Gastroesophageal sphincter (tissue), 4 donors: ENCODE measurements at regions not wholly inside any gene's neighbourhood (a gene's known extent, or its start where the extent isn't known, plus 50 kb on each side); places are given as distances from the start of the nearest gene placed in this dataset.

ENCODE experiments used
- ATAC-seq: fragments of 150-250 bp; one replicate; pipeline ENCODE4 v1.9.1; 2016; ENCODE audit warnings: mild to moderate bottlenecking, moderate library complexity
- H3K27ac ChIP-seq, 4 donors: fragments of 200-600 bp; sonication (generic) in 3 of 4; 1 replicate in 3 of 4; 2 replicates in 1 of 4; pipeline ENCODE4 v1.5.1; 2016 to 2019
- H3K27me3 ChIP-seq: fragments of 200-600 bp; sonication (generic); one replicate; pipeline ENCODE4 v1.5.1; 2019
- H3K36me3 ChIP-seq, 2 donors: fragments of 200-600 bp; sonication (generic); one replicate each; pipeline ENCODE4 v1.5.1; 2019; ENCODE audit warnings: control low read depth in 1 of 2
- H3K4me1 ChIP-seq, 3 donors: fragments of 200-600 bp; sonication (generic); 1 replicate in 2 of 3; 2 replicates in 1 of 3; pipeline ENCODE4 v1.5.1; 2016 to 2019; ENCODE audit warnings: control low read depth in 2 of 3
- H3K4me3 ChIP-seq, 2 donors: fragments of 200-600 bp; sonication (generic); one replicate each; pipeline ENCODE4 v1.5.1; 2019; ENCODE audit warnings: mild to moderate bottlenecking in 1 of 2, moderate library complexity in 1 of 2
- H3K9me3 ChIP-seq, 3 donors: fragments of 200-600 bp; sonication (generic); one replicate each; pipeline ENCODE4 v1.5.1; 2017 to 2019; ENCODE audit warnings: control low read depth in 2 of 3
- CTCF ChIP-seq, 4 experiments: fragments of 200-600 bp in 2 of 4; fragments of 450-650 bp in 2 of 4; sonication (generic) in 1 of 4; IDR thresholded peaks; one replicate each; pipeline ENCODE4 v1.5.1; 2017 to 2019; ENCODE audit warnings: antibody characterized with exemption in 4 of 4, mild to moderate bottlenecking in 2 of 4, moderate library complexity in 2 of 4
- EP300 ChIP-seq: sonication (generic); formaldehyde crosslinking; IDR thresholded peaks from one replicate; pipeline ENCODE4 v1.6.1; 2017; ENCODE audit warnings: antibody characterized with exemption, mild to moderate bottlenecking
- POLR2A ChIP-seq, 2 donors: fragments of 450-650 bp; IDR thresholded peaks; one replicate each; pipeline ENCODE4 v1.6.1; 2017; ENCODE audit warnings: antibody characterized with exemption in 2 of 2, mild to moderate bottlenecking in 2 of 2, moderate library complexity in 1 of 2
- POLR2AphosphoS5 ChIP-seq: sonication (generic); formaldehyde crosslinking; IDR thresholded peaks from one replicate; pipeline ENCODE4 v1.6.1; 2017; ENCODE audit warnings: antibody characterized with exemption
- whole genome bisulfite sequencing, 2 donors: methylation state at CpG; one replicate each; pipeline ENCODE4 v1.1.5; 2018; ENCODE audit warnings: low coverage in 1 of 2; 5-methylcytosine and 5-hydroxymethylcytosine counted together

DNA sequence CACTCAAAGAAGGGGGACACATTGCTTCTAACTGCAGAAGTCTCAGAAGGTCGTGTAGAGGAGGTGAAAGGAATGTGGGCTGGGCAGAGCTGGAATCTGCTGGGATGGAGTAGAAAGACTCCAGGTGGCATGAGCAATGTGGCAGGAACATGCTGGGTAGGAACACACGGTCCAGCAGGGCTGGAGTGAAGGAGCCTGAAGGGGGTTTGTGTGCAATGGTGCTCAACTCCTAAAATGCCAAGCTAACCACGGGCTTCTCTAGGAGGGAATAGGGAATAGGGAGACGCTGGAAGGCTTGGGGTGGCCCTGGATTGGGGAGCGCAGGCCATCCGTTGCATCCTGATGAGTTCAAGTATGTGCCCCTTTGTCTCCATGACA lies 253.8 kb downstream of the FAM43A start:
- Histone ChIP-seq H3K4me1 (peaks cover 0 to 11% (median 10%) of the 10 kb centered on the region in 3 donors), H3K9me3 (no peaks in the 10 kb centered on the region), H3K36me3 (no peaks in the 10 kb centered on the region), H3K4me3 (no peak overlapping the region), H3K27me3 (peaks cover 3% of the 10 kb centered on the region), H3K27ac (no peak overlapping the region)
- ATAC-seq = no peak
- TF ChIP-seq POLR2A (IDR thresholded peaks at IDR 0.05) (no peak), POLR2AphosphoS5 (no peak)
- WGBS, 2 donors = 29 to 75% methylated on average over 1 to 3 of the region's 6 CpGs

- Histone ChIP-seq H3K9me3 (no peaks in the 10 kb centered on the region), H3K4me3 (no peak overlapping the region), H3K27ac (no peak overlapping the region), H3K36me3 (no peaks in the 10 kb centered on the region), H3K4me1 (peaks cover 0 to 11% (median 10%) of the 10 kb centered on the region in 3 donors), H3K27me3 (peaks cover 3% of the 10 kb centered on the region)
- WGBS, 2 donors = 90% methylated on average over 2 of the region's 17 CpGs; no CpG with 5 or more reads in 1 of the 2 donors
- no peak for ATAC-seq
- TF ChIP-seq EP300 (no peak), CTCF (IDR thresholded peaks at IDR 0.05) (no peak), POLR2AphosphoS5 (no peak), POLR2A (IDR thresholded peaks at IDR 0.05) (no peak)
Observed at GRCh38 chr3:194939949-194940770, 254.5 kb downstream of the FAM43A start.

DNA sequence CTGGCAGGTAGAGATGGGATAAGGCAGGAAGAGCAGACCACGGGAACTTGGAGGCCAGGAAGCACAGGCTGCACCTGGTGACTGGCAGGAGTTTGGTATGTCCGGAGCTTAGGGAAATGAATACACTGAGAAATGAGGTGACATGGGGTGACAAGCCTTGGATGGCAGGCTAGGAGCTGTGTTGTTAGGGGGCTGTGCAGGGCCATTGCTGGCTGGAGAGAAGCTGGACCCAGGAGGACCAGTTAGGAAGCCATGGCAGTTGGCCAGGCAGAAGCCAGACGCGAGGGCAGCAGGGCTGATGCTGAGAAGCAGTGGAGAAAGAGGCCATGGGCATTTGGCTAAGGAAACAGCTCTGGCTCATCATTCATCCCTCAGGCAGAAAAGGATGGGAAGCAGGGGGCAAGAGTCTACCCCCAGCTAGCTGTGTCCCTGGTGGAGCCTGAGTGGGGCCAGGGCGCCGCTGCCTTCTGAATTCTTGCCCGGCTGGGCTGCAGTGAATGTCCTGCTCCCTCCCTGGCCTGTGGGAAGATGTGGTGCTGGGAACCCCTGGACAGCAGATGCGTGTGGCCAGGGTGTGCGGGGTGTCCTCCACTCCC lies 255.8 kb downstream of the FAM43A start:
- Histone ChIP-seq H3K27me3 (peaks cover 3% of the 10 kb centered on the region), H3K4me1 (peaks cover 0 to 11% (median 10%) of the 10 kb centered on the region in 3 donors), H3K27ac (no peak overlapping the region), H3K36me3 (no peaks in the 10 kb centered on the region), H3K4me3 (no peak overlapping the region), H3K9me3 (no peaks in the 10 kb centered on the region)
- WGBS, 2 donors = 52 to 75% methylated on average over 4 to 7 of the region's 9 CpGs
- ATAC-seq = no peak
- TF ChIP-seq EP300 = no peak
- no peak for TF ChIP-seq CTCF (IDR thresholded peaks at IDR 0.05)
- TF ChIP-seq POLR2A (IDR thresholded peaks at IDR 0.05) = no peak
- TF ChIP-seq POLR2AphosphoS5 = no peak

- H3K4me3 ChIP-seq = no peak overlapping the region
- TF ChIP-seq POLR2A (IDR thresholded peaks at IDR 0.05) = no peak
- no peak for TF ChIP-seq EP300
- TF ChIP-seq CTCF (IDR thresholded peaks at IDR 0.05) = no peak
- TF ChIP-seq POLR2AphosphoS5 = no peak
- 64 to 92% methylated on average over 2 to 4 of the region's 9 CpGs for WGBS, 2 donors
- H3K4me1 ChIP-seq = peaks cover 0 to 11% (median 10%) of the 10 kb centered on the region in 3 donors
- no peak for ATAC-seq
- H3K27ac ChIP-seq = no peak overlapping the region
- H3K9me3 ChIP-seq = no peaks in the 10 kb centered on the region
- H3K36me3 ChIP-seq = no peaks in the 10 kb centered on the region
- H3K27me3 ChIP-seq = peaks cover 3% of the 10 kb centered on the region
Observed at GRCh38 chr3:194941956-194942511, 256.4 kb downstream of the FAM43A start.

DNA sequence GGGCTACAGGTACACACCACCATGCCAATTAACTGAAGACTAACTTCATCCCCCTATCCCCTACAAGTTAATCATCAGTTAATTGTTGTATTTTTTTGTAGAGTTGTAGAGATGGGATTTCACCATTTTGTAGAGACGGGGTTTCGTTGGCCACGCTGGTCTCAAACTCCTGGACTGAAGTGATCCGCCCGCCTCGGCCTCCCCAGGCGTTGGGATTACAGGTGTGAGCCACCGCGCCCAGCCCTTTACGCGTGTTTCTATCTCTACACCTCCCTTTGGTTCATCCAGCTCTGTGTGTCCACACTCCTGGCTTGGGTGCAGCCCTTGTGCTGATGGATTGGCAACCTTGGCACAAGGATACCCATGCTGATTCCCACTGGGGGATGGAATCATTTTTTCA lies 258.8 kb downstream of the FAM43A start:
- H3K9me3 ChIP-seq = peaks cover 0 to 11% (median 0%) of the 10 kb centered on the region in 3 donors
- ATAC-seq = no peak
- 85 to 89% methylated on average over 9 to 10 of the region's 11 CpGs for WGBS, 2 donors
- H3K27ac ChIP-seq = no peak overlapping the region
- H3K4me1 ChIP-seq = peaks cover 0 to 1% (median 0%) of the 10 kb centered on the region in 3 donors
- TF ChIP-seq CTCF (IDR thresholded peaks at IDR 0.05) (no peak), EP300 (no peak), POLR2AphosphoS5 (no peak), POLR2A (IDR thresholded peaks at IDR 0.05) (no peak)
- H3K36me3 ChIP-seq = no peaks in the 10 kb centered on the region
- H3K27me3 ChIP-seq = peaks cover 3% of the 10 kb centered on the region
- H3K4me3 ChIP-seq = no peak overlapping the region
